Cardiac fibroblast (primary cell): ENCODE measurements at regions not wholly inside any gene's neighbourhood (a gene's known extent, or its start where the extent isn't known, plus 50 kb on each side); places are given as distances from the start of the nearest gene placed in this dataset.

Source experiments
- DNase-seq, 2 donors: peaks; one replicate each; pipeline versions ENCODE4 v3.0.0 to v3.0.0-alpha.2; 2010; ENCODE audit warnings: low read depth in 2 of 2
- H3K4me3 ChIP-seq, 2 donors: replicated peaks in 1 of 2; 1 replicate in 1 of 2; 2 replicates in 1 of 2; pipeline ENCODE4 v1.5.1; 2011; ENCODE audit warnings: low read depth in 2 of 2, low read length in 2 of 2, mild to moderate bottlenecking in 2 of 2, moderate library complexity in 1 of 2
- CTCF ChIP-seq: IDR thresholded peaks from one replicate; pipeline ENCODE4 v1.5.1; 2011; ENCODE audit warnings: low read depth, mild to moderate bottlenecking, low read length, inconsistent platforms

GRCh38 chr22:27171212-27171611, 513.8 kb downstream of the MIAT start:
- TF ChIP-seq CTCF = no peak
- DNase-seq = no peak
- H3K4me3 ChIP-seq = no peak overlapping the region

GRCh38 chr22:27173530-27173929, 516.1 kb downstream of the MIAT start:
- no peak for DNase-seq
- no peak overlapping the region for H3K4me3 ChIP-seq
- TF ChIP-seq CTCF = no peak

- TF ChIP-seq CTCF = no peak
- DNase-seq = no peak
Measured at GRCh38 chr22:27175021-27175838, 517.8 kb downstream of the MIAT start.

GRCh38 chr22:27175974-27176373, 518.6 kb downstream of the MIAT start:
- no peak for TF ChIP-seq CTCF
- no peak for DNase-seq
- no peak overlapping the region for H3K4me3 ChIP-seq

More at GRCh38 chr22:27175021-27175838, 517.8 kb downstream of the MIAT start:
- no peak overlapping the region for H3K4me3 ChIP-seq

GRCh38 chr22:27179161-27179560, 521.8 kb downstream of the MIAT start:
- no peak overlapping the region for H3K4me3 ChIP-seq
- no peak for DNase-seq
- TF ChIP-seq CTCF = no peak

- no peak overlapping the region for H3K4me3 ChIP-seq
- TF ChIP-seq CTCF = no peak
- no peak for DNase-seq
Measured at GRCh38 chr22:27181537-27181936, 524.1 kb downstream of the MIAT start.
